Stimulated activated naive CD8-positive, alpha-beta T cell treated with anti-CD3 and anti-CD28 coated beads, Interleukin-15, Interleukin-2, amounts not matched to agents 100 U/mL and 50 U/mL, for 24 hours (primary cell): ENCODE measurements at regions not wholly inside any gene's neighbourhood (a gene's known extent, or its start where the extent isn't known, plus 50 kb on each side); places are given as distances from the start of the nearest gene placed in this dataset.

Source experiments
- ATAC-seq: fragments of 150-1000 bp; cut with Tn5 transposase; one replicate; pipeline ENCODE4 v1.10.0; 2021
- DNase-seq: peaks from one replicate; pipeline ENCODE4 v3.0.0; 2021

- no peak for ATAC-seq
- no peak for DNase-seq
Measured at GRCh38 chr12:125193376-125194152, 128.3 kb downstream of the AACS start.

- no peak for ATAC-seq
- no peak for DNase-seq
Measured at GRCh38 chr12:125194163-125194773, 129.0 kb downstream of the AACS start.

GRCh38 chr12:125194987-125195386, 129.8 kb downstream of the AACS start:
- no peak for DNase-seq

GRCh38 chr12:125197326-125197725, 132.1 kb downstream of the AACS start:
- ATAC-seq (no peak), DNase-seq (no peak)

More at GRCh38 chr12:125194987-125195386, 129.8 kb downstream of the AACS start:
- ATAC-seq, result no peak

GRCh38 chr12:125198652-125199051, 133.4 kb downstream of the AACS start:
- ATAC-seq (no peak), DNase-seq (no peak)

- ATAC-seq (no peak), DNase-seq (no peak)
Measured at GRCh38 chr12:125201090-125201489, 135.9 kb downstream of the AACS start.

- DNase-seq, result no peak
- ATAC-seq, result no peak
Measured at GRCh38 chr12:125201940-125202339, 136.7 kb downstream of the AACS start.

- DNase-seq (no peak), ATAC-seq (no peak)
Measured at GRCh38 chr12:125202421-125202820, 137.2 kb downstream of the AACS start.

GRCh38 chr12:125203145-125203765, 138.0 kb downstream of the AACS start:
- peak; percentile 36 for ATAC-seq
- DNase-seq, result no peak

- ATAC-seq (no peak), DNase-seq (no peak)
Measured at GRCh38 chr12:125205386-125205785, 140.2 kb downstream of the AACS start.

- DNase-seq (no peak), ATAC-seq (no peak)
Measured at GRCh38 chr12:125206711-125207110, 141.5 kb downstream of the AACS start.

GRCh38 chr12:125208334-125208733, 143.1 kb downstream of the AACS start:
- ATAC-seq, result no peak

GRCh38 chr12:125208942-125209341, 143.7 kb downstream of the AACS start:
- ATAC-seq (no peak), DNase-seq (no peak)

More at GRCh38 chr12:125208334-125208733, 143.1 kb downstream of the AACS start:
- DNase-seq, result no peak

- DNase-seq (no peak), ATAC-seq (no peak)
Measured at GRCh38 chr12:125210104-125210755, 145.0 kb downstream of the AACS start.

GRCh38 chr12:125211464-125211863, 146.2 kb downstream of the AACS start:
- DNase-seq (no peak), ATAC-seq (no peak)

GRCh38 chr12:125214289-125214688, 149.1 kb downstream of the AACS start:
- no peak for ATAC-seq
- DNase-seq, result no peak

GRCh38 chr12:125216756-125217155, 151.5 kb downstream of the AACS start:
- ATAC-seq (no peak), DNase-seq (no peak)

GRCh38 chr12:125217308-125217707, 152.1 kb downstream of the AACS start:
- no peak for ATAC-seq

GRCh38 chr12:125218952-125219351, 153.7 kb downstream of the AACS start:
- no peak for ATAC-seq
- DNase-seq, result no peak

More at GRCh38 chr12:125217308-125217707, 152.1 kb downstream of the AACS start:
- DNase-seq, result no peak

- DNase-seq, result no peak
- peak; percentile 60 for ATAC-seq
Measured at GRCh38 chr12:125220404-125221273, 155.4 kb downstream of the AACS start.

- DNase-seq (no peak), ATAC-seq (no peak)
Measured at GRCh38 chr12:125221602-125222001, 156.4 kb downstream of the AACS start.

GRCh38 chr12:125222876-125223275, 157.6 kb downstream of the AACS start:
- ATAC-seq (no peak), DNase-seq (no peak)
